AG10803 (cell line): ENCODE measurements at regions not wholly inside any gene's neighbourhood (a gene's known extent, or its start where the extent isn't known, plus 50 kb on each side); places are given as distances from the start of the nearest gene placed in this dataset.

Source experiments
- DNase-seq: peaks from one replicate; pipeline ENCODE4 v3.0.0; 2010; ENCODE audit warnings: low read depth
- H3K4me3 ChIP-seq: 2 replicates; pipeline ENCODE4 v1.5.1; 2011; ENCODE audit warnings: mild to moderate bottlenecking, low read length, control low read depth
- CTCF ChIP-seq: conservative IDR thresholded peaks from 2 replicates; pipeline ENCODE4 v1.5.1; 2011; ENCODE audit warnings: mild to moderate bottlenecking, low read length, control low read depth, inconsistent platforms

DNA sequence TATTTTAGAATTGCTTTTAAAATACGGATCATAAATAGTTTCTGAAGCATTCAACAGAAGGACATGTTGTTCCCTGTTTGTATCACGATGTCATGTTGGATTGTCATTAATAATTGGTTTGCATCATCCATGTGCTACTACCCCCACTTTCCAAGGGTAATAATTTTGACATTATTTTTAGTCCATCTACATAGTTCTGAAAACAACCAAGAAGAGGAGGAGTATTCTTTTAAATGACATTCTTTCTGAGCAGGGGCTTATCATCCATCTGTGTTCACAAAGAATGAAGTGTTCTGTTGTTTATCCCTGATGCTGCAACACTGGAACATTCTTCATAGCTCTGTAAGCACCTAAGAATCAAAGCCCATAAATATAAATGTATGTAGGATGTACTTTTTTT is 151.0 kb upstream of the CITED2 start:
- TF ChIP-seq CTCF = no peak
- H3K4me3 ChIP-seq = no peak overlapping the region
- peak; percentile 46 for DNase-seq

- DNase-seq = no peak
- H3K4me3 ChIP-seq = no peak overlapping the region
- TF ChIP-seq CTCF = no peak
Measured at GRCh38 chr6:139523986-139524385, 149.5 kb upstream of the CITED2 start.

DNA sequence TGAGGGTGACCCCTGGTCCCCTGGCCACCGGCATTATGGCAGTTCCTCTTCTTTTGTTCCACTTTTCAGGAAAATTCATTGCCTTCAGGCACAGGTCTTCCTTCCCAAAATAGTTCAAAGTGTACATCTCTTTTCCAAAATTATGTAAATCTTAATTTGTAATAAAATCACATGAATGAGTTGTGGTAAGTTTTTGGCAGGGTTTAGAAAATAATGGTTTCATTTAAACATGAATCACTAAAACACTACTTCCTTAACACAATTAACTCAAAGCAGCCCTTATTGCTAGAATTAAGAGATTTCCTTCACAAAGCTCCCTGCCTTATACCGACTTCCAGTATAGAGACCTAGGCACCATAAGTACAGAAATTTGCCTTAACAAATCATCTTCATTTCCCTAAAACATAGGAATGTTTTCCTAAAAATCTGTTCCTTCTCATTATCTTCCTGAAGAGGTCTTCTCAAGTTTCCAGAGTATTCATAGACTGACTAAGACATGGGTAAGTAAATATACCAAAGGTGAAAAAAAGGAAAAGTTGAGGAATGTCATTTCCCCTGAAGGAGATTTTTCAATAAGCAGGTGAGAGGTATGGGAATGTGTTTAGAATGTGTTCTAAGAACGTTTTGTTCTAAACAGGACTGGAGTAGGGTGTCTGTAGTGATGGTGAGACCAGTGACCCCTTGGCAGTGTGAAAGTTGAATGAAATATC is 148.2 kb upstream of the CITED2 start:
- TF ChIP-seq CTCF = no peak
- peak; percentile 43 for DNase-seq
- H3K4me3 ChIP-seq = no peak overlapping the region

DNA sequence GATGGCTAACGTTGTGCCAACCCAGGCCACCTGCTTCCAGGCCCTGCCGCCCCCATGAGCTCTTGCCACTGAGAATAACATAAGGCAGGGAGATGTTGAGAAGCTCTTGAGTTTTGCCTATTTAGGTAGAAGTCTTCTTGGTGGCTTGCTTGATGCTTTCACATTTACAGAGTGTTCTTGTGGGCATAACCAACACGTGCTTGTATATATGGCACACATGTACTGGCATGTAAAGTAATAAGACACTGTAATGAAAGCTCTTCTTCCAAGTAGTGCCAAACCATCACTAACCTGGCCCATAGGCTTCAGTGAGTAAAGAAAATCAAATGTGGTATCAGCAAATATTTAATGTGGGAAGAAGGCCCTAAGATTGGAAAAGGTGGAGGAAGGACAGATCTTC is 146.9 kb upstream of the CITED2 start:
- no peak overlapping the region for H3K4me3 ChIP-seq
- no peak for DNase-seq
- no peak for TF ChIP-seq CTCF

GRCh38 chr6:139520321-139520768 is 145.9 kb upstream of the CITED2 start:
- no peak for DNase-seq

GRCh38 chr6:139519571-139520031 is 145.2 kb upstream of the CITED2 start:
- H3K4me3 ChIP-seq = no peak overlapping the region
- TF ChIP-seq CTCF = no peak
- peak; percentile 92 for DNase-seq

More at GRCh38 chr6:139520321-139520768, 145.9 kb upstream of the CITED2 start:
- TF ChIP-seq CTCF = no peak
- H3K4me3 ChIP-seq = no peak overlapping the region

GRCh38 chr6:139519097-139519496 is 144.6 kb upstream of the CITED2 start:
- no peak for DNase-seq
- no peak for TF ChIP-seq CTCF
- no peak overlapping the region for H3K4me3 ChIP-seq
